Osteocyte (in vitro differentiated cells): ENCODE measurements at regions not wholly inside any gene's neighbourhood (a gene's known extent, or its start where the extent isn't known, plus 50 kb on each side); places are given as distances from the start of the nearest gene placed in this dataset.

Source experiments
- DNase-seq: peaks from one replicate; pipeline ENCODE4 v3.0.0; 2021; ENCODE audit warnings: mixed read lengths; ENCODE audit not compliant: unreplicated experiment; ENCODE audit errors: extremely low spot score
- H3K27ac Mint-ChIP-seq: one replicate; pipeline ENCODE4 v1.8.0; 2021; ENCODE audit warnings: mild to moderate bottlenecking, mixed read lengths; ENCODE audit not compliant: unreplicated experiment
- H3K27me3 Mint-ChIP-seq: one replicate; pipeline ENCODE4 v1.8.0; 2021; ENCODE audit warnings: mixed read lengths; ENCODE audit not compliant: unreplicated experiment
- H3K36me3 Mint-ChIP-seq: one replicate; pipeline ENCODE4 v1.8.0; 2021; ENCODE audit warnings: mixed read lengths; ENCODE audit not compliant: unreplicated experiment
- H3K4me1 Mint-ChIP-seq: one replicate; pipeline ENCODE4 v1.8.0; 2021; ENCODE audit warnings: mixed read lengths; ENCODE audit not compliant: unreplicated experiment
- H3K4me3 Mint-ChIP-seq: one replicate; pipeline ENCODE4 v1.8.0; 2021; ENCODE audit warnings: mild to moderate bottlenecking, moderate library complexity, mixed read lengths; ENCODE audit not compliant: unreplicated experiment
- H3K9me3 Mint-ChIP-seq: one replicate; pipeline ENCODE4 v1.8.0; 2021; ENCODE audit warnings: mixed read lengths; ENCODE audit not compliant: unreplicated experiment
- TF ChIP-seq, protein P1 (sequence below): fragments of 200-600 bp; sonication (generic); IDR thresholded peaks from 2 replicates; pipeline ENCODE4 v1.5.0; 2021; ENCODE audit warnings: antibody characterized with exemption, mild to moderate bottlenecking, moderate library complexity

DNA sequence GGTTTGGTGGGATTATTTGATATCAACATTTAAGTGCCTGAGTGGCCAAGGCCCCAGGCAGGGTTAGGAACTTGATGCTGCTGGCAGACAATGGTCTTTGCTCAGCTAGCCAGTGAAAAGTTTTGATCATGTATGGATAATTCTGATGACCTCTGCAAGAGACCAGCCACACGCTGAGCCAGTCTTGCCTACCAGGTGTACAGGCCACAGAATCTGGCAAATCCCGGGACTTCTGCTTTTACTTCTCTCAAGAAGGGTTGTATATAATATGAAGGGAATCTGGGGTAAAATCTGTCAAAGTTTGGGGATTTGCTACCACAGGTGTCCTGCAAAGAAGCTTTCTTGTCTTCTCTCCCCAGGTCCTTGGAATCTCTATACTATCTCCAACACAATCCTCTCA lies 331.4 kb upstream of the GOLIM4 start:
- DNase-seq = no peak
- Mint-ChIP-seq H3K27ac (no peak overlapping the region), H3K36me3 (no peaks in the 10 kb centered on the region), H3K9me3 (peaks cover 6% of the 10 kb centered on the region), H3K27me3 (no peaks in the 10 kb centered on the region), H3K4me1 (peaks cover 43% of the 10 kb centered on the region), H3K4me3 (no peak overlapping the region)
- TF ChIP-seq, protein P1, sequence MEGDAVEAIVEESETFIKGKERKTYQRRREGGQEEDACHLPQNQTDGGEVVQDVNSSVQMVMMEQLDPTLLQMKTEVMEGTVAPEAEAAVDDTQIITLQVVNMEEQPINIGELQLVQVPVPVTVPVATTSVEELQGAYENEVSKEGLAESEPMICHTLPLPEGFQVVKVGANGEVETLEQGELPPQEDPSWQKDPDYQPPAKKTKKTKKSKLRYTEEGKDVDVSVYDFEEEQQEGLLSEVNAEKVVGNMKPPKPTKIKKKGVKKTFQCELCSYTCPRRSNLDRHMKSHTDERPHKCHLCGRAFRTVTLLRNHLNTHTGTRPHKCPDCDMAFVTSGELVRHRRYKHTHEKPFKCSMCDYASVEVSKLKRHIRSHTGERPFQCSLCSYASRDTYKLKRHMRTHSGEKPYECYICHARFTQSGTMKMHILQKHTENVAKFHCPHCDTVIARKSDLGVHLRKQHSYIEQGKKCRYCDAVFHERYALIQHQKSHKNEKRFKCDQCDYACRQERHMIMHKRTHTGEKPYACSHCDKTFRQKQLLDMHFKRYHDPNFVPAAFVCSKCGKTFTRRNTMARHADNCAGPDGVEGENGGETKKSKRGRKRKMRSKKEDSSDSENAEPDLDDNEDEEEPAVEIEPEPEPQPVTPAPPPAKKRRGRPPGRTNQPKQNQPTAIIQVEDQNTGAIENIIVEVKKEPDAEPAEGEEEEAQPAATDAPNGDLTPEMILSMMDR = no peak

DNA sequence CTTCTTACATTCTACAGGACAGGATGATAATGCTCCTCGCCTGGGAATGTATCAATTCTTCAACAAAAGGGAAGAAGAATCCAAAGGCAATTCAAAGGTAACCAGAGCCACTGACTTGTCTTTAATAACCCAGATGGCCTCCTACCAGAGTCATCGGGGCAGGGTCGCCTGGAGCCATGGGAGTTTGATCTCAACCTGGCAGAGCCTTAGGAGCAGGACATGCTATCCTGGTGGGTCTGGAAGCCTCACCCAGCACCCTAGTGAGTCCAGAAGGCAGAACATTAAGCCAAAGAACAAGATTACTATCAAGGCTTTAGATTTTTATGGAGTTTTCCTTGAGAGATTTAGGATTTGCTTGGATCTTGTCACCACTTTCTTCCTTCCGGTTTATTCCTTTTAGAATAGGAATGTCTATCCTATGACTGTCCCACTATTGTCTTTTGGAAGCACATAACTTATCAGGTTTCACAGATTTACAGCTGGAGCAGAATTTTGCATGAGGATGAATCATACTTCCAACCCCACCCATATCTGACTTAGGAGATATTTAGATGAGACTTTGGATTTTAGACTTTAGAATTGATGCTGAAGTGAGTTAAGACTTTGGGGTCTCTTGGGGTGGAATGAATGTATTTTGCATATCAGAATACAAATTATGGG lies 330.3 kb upstream of the GOLIM4 start:
- Mint-ChIP-seq H3K27ac (no peak overlapping the region), H3K4me1 (peaks cover 32% of the 10 kb centered on the region), H3K36me3 (no peaks in the 10 kb centered on the region), H3K4me3 (no peak overlapping the region), H3K27me3 (no peaks in the 10 kb centered on the region), H3K9me3 (peaks cover 6% of the 10 kb centered on the region)
- DNase-seq = no peak
- TF ChIP-seq, protein P1 = no peak

- Mint-ChIP-seq H3K27ac (peak overlapping the region; percentile 46), H3K36me3 (no peaks in the 10 kb centered on the region), H3K4me1 (peaks cover 32% of the 10 kb centered on the region), H3K4me3 (no peak overlapping the region), H3K27me3 (no peaks in the 10 kb centered on the region), H3K9me3 (peaks cover 10% of the 10 kb centered on the region)
- TF ChIP-seq, protein P1 = no peak
- no peak for DNase-seq
These were observed 328.5 kb upstream of the GOLIM4 start for GRCh38 chr3:168424059-168424734.

GRCh38 chr3:168422843-168423242 lies 327.1 kb upstream of the GOLIM4 start:
- TF ChIP-seq, protein P1 = no peak
- Mint-ChIP-seq H3K27me3 (no peaks in the 10 kb centered on the region), H3K27ac (no peak overlapping the region), H3K9me3 (peaks cover 10% of the 10 kb centered on the region), H3K4me1 (peaks cover 32% of the 10 kb centered on the region), H3K4me3 (no peak overlapping the region), H3K36me3 (no peaks in the 10 kb centered on the region)
- DNase-seq = no peak

- H3K4me1 Mint-ChIP-seq = peaks cover 6% of the 10 kb centered on the region
- no peak overlapping the region for H3K4me3 Mint-ChIP-seq
- H3K9me3 Mint-ChIP-seq = peaks cover 4% of the 10 kb centered on the region
- no peak for DNase-seq
- no peaks in the 10 kb centered on the region for H3K36me3 Mint-ChIP-seq
- no peak overlapping the region for H3K27ac Mint-ChIP-seq
- H3K27me3 Mint-ChIP-seq = no peaks in the 10 kb centered on the region
- TF ChIP-seq, protein P1 = no peak
These were observed 323.4 kb upstream of the GOLIM4 start for GRCh38 chr3:168419091-168419490.
